ENCODE measurements at regions not wholly inside any gene's neighbourhood (a gene's known extent, or its start where the extent isn't known, plus 50 kb on each side); places are given as distances from the start of the nearest gene placed in this dataset.

DNA sequence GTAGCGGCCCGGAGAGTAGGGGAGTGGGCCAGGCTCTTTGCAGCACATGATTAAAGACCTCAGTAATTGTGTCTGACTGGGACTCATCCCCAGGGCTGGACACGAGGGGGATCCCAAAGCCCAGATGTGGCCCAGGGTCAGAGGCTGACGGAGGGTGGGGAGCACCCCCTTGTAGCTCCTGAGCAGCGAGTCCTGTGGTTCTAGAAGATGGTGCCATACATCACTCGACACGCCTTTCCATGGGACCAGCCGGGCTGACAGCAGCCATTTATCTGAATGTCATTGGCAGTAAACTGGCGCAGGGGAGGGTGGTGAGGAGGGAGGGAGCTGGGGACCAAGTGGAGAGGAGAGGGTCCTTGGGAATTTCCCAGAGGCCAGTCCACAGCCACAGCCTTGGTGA is 65.1 kb upstream of the FAM222A start:
- H3K27me3 ChIP-seq, result no peaks in the 10 kb centered on the region
- no peak for ATAC-seq
- H3K4me1 ChIP-seq, result no peaks in the 10 kb centered on the region
- TF ChIP-seq, protein P1, sequence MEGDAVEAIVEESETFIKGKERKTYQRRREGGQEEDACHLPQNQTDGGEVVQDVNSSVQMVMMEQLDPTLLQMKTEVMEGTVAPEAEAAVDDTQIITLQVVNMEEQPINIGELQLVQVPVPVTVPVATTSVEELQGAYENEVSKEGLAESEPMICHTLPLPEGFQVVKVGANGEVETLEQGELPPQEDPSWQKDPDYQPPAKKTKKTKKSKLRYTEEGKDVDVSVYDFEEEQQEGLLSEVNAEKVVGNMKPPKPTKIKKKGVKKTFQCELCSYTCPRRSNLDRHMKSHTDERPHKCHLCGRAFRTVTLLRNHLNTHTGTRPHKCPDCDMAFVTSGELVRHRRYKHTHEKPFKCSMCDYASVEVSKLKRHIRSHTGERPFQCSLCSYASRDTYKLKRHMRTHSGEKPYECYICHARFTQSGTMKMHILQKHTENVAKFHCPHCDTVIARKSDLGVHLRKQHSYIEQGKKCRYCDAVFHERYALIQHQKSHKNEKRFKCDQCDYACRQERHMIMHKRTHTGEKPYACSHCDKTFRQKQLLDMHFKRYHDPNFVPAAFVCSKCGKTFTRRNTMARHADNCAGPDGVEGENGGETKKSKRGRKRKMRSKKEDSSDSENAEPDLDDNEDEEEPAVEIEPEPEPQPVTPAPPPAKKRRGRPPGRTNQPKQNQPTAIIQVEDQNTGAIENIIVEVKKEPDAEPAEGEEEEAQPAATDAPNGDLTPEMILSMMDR (IDR thresholded peaks at IDR 0.05), result no peak
- no peak for TF ChIP-seq POLR2A (IDR thresholded peaks at IDR 0.05)
- DNase-seq, result no peak
- 75% methylated on average over 7 of the region's 9 CpGs for WGBS (ENCODE audit: insufficient coverage, low coverage, low lambda C conversion rate, missing lambda C conversion rate)
- H3K9me3 ChIP-seq, result no peaks in the 10 kb centered on the region
- H3K4me3 ChIP-seq, result no peak overlapping the region
- H3K36me3 ChIP-seq, result no peaks in the 10 kb centered on the region
- intact Hi-C loops (cut with DNase I), result no loop called here
- no peak overlapping the region for H3K27ac ChIP-seq

DNA sequence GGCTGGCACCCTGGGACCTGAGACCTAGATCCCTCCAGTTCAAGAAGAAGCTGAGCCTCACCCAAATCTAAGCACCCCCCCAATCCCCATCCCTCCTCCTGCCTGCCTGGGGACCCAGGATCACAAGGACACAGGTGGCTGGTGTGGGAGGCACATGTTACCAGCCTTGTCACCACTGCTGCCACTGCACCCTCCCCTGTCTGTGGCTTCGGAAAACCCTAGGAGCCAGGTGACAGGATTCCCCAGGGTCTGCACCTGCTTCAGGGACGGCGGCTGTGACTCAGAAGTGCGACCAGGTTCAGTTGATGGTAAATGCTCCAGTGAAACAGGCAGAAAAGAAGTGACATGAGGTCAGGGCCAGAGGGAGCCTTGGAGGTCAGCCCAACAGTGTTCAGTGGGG is 62.8 kb upstream of the FAM222A start:
- Histone ChIP-seq H3K27ac (no peak overlapping the region), H3K4me1 (no peaks in the 10 kb centered on the region), H3K4me3 (no peak overlapping the region), H3K9me3 (no peaks in the 10 kb centered on the region), H3K27me3 (no peaks in the 10 kb centered on the region), H3K36me3 (no peaks in the 10 kb centered on the region)
- no peak for DNase-seq
- intact Hi-C loops (cut with DNase I), result no loop called here
- 93% methylated on average over 3 of the region's 4 CpGs for WGBS (ENCODE audit: insufficient coverage, low coverage, low lambda C conversion rate, missing lambda C conversion rate)
- no peak for ATAC-seq
- TF ChIP-seq POLR2A (IDR thresholded peaks at IDR 0.05), result no peak
- TF ChIP-seq, protein P1 (IDR thresholded peaks at IDR 0.05), result no peak

DNA sequence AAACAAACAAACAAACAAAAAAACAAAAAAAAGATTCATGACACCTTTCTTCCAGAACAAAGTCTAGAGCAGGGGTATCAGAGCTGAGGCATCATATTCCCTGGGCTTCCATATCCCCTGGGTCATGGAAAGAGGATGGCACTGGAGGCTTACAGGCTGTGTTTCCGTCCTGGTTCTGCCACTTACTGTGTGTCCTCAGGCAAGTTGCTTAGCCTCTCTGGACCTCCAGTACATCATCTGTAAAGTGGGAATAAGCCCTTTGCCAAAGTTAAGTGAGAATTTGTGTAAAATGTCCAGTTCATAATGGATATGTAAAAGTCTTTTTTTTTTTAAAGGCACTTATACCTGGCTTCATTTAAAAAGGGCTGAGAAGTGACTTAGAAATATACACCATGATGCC is 62.0 kb upstream of the FAM222A start:
- intact Hi-C loops (cut with DNase I), result no loop called here

DNA sequence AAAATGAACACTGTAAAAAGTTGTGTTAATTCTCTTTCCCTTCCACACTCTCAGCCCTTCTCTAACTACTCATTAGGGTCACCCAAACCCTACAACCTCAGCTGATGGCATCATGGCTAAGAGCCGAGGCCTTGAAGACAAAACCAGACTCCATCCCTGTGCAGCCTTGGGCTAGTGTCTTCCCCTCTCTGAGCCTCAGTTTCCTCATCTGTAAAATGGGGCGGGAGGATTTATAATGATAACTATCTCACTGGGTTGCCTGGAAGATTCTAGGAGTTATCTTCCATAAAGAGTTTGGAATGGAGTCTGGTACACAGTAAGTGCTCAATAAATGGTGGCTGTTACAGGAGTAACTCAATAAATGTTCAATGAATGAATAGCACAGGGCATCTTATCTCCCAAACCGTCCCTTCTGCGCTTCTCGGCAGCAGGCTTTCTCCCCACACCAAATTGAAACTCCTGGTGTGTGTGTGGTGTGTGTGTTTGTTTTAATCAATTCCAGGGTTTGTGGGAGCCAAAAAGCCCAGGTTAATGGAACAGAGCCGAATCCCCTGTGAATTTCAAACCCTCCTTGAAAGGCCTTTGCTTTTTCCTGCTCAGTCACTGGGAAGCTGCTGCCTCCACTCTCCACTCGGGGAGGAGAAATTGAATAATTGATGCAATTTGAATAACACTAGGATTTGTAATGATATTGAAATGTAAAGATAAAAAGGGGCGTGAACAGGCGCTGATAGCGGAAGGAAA is 61.2 kb upstream of the FAM222A start:
- Histone ChIP-seq H3K4me1 (no peaks in the 10 kb centered on the region), H3K36me3 (no peaks in the 10 kb centered on the region), H3K4me3 (no peak overlapping the region), H3K27me3 (no peaks in the 10 kb centered on the region), H3K9me3 (no peaks in the 10 kb centered on the region), H3K27ac (no peak overlapping the region)
- intact Hi-C loops (cut with DNase I), result no loop called here
- ATAC-seq (no peak), DNase-seq (no peak)
- TF ChIP-seq, protein P1 (IDR thresholded peaks at IDR 0.05), result no peak
- TF ChIP-seq POLR2A (IDR thresholded peaks at IDR 0.05), result no peak
- 77% methylated on average over 10 of the region's 10 CpGs for WGBS (ENCODE audit: insufficient coverage, low coverage, low lambda C conversion rate, missing lambda C conversion rate)

More for the DNA sequence above, 62.0 kb upstream of the FAM222A start:
- no peak for DNase-seq
- 57% methylated on average over 1 of the region's 1 CpG for WGBS (ENCODE audit: insufficient coverage, low coverage, low lambda C conversion rate, missing lambda C conversion rate)
- H3K27ac ChIP-seq, result no peak overlapping the region
- no peak for TF ChIP-seq POLR2A (IDR thresholded peaks at IDR 0.05)
- TF ChIP-seq, protein P1 (IDR thresholded peaks at IDR 0.05), result no peak
- no peaks in the 10 kb centered on the region for H3K36me3 ChIP-seq
- H3K4me3 ChIP-seq, result no peak overlapping the region
- no peaks in the 10 kb centered on the region for H3K4me1 ChIP-seq
- no peak for ATAC-seq
- H3K9me3 ChIP-seq, result no peaks in the 10 kb centered on the region
- H3K27me3 ChIP-seq, result no peaks in the 10 kb centered on the region

DNA sequence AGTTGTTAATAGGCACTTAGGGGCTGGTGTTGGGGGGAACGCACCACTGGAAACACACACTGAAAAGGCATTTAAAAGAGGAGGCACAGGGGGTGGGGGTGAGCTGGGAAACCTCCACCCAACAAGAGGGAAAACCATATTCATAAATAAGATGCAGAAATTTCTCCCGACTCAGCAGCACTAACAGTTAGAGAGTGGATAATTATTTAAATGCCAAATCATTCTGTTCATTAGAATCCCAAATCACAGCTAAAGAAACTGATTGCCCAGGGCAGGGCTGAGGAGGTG is 60.7 kb upstream of the FAM222A start:
- Histone ChIP-seq H3K4me3 (no peak overlapping the region), H3K36me3 (no peaks in the 10 kb centered on the region), H3K27me3 (no peaks in the 10 kb centered on the region), H3K27ac (no peak overlapping the region), H3K9me3 (no peaks in the 10 kb centered on the region), H3K4me1 (no peaks in the 10 kb centered on the region)
- WGBS (ENCODE audit: insufficient coverage, low coverage, low lambda C conversion rate, missing lambda C conversion rate), result 72% methylated on average over 2 of the region's 2 CpGs
- intact Hi-C loops (cut with DNase I), result no loop called here
- TF ChIP-seq POLR2A (IDR thresholded peaks at IDR 0.05), result no peak
- TF ChIP-seq, protein P1 (IDR thresholded peaks at IDR 0.05), result no peak
- no peak for ATAC-seq
- no peak for DNase-seq

All from right lobe of liver (tissue), 6 donors.